ENCODE measurements at regions not wholly inside any gene's neighbourhood (a gene's known extent, or its start where the extent isn't known, plus 50 kb on each side); places are given as distances from the start of the nearest gene placed in this dataset.

DNA sequence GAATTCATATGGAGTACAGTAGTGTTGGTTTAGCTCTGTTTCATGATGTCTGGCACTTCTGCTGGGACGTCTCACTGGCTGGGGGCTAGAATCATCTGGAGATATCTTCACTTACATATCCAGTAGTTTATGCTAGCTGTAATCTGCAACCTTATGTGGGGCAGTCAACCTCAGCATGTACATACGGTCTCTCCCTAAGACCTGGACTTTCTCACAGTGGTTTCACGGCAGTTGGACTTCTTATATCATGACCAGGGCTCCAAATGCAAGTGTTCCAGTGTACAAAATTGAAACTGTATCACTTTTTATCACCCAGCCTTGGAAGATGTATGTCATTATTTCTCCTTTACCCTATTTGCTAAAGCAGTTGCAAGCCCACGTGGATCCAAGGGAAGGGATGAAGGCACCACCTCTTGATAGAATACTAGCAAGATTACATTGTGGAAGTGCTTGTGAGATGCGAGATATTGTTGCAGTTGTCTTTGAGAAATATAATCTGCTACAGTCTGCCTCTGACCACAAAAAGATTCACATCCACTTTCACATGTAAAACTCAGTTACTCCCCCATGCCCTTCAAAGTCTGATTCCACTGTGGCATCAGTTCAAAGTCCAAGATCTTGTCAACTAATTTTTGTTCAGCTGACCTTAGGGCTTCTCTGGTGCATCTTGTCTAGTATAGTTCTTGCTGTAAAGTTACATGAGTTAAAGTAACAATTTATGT lies 316.6 kb upstream of the NCAM1 start:
- Histone ChIP-seq H3K4me1 (no peaks in the 10 kb centered on the region), H3K36me3 (no peaks in the 10 kb centered on the region), H3K4me3 (no peak overlapping the region), H3K27ac (no peak overlapping the region), H3K27me3 (no peaks in the 10 kb centered on the region), H3K9me3 (peaks cover 0 to 15% of the 10 kb centered on the region in 2 donors)
- intact Hi-C loops (cut with DNase I) = no loop called here
- DNase-seq (ENCODE audit: low spot score in 2 of 2) = no peak
- TF ChIP-seq, protein P1, sequence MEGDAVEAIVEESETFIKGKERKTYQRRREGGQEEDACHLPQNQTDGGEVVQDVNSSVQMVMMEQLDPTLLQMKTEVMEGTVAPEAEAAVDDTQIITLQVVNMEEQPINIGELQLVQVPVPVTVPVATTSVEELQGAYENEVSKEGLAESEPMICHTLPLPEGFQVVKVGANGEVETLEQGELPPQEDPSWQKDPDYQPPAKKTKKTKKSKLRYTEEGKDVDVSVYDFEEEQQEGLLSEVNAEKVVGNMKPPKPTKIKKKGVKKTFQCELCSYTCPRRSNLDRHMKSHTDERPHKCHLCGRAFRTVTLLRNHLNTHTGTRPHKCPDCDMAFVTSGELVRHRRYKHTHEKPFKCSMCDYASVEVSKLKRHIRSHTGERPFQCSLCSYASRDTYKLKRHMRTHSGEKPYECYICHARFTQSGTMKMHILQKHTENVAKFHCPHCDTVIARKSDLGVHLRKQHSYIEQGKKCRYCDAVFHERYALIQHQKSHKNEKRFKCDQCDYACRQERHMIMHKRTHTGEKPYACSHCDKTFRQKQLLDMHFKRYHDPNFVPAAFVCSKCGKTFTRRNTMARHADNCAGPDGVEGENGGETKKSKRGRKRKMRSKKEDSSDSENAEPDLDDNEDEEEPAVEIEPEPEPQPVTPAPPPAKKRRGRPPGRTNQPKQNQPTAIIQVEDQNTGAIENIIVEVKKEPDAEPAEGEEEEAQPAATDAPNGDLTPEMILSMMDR (IDR thresholded peaks at IDR 0.05) = no peak

DNA sequence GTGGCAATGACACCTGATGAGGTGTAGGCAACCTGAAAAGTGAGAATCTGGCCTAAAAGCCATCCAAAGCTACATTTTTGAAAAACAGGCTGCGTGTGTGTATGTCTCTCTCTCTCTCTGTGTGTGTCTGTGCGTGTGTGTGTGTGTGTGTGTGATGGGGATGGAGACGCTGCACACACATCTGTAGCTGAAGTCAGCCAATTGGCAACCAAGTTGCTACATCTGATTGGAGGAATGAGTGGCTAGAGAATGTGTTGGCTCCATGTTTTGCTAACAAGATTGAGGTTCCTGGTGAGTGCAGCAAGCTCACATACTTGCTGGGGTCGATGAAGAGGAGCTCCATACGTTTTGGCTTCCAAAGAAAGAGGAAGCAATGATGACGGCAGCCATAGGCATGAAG lies 311.4 kb upstream of the NCAM1 start:
- TF ChIP-seq, protein P1 (IDR thresholded peaks at IDR 0.05) = no peak
- no peak overlapping the region for H3K27ac ChIP-seq
- intact Hi-C loops (cut with DNase I) = no loop called here
- H3K4me3 ChIP-seq = no peak overlapping the region
- no peaks in the 10 kb centered on the region for H3K9me3 ChIP-seq
- no peaks in the 10 kb centered on the region for H3K36me3 ChIP-seq
- H3K27me3 ChIP-seq = no peaks in the 10 kb centered on the region
- no peaks in the 10 kb centered on the region for H3K4me1 ChIP-seq
- DNase-seq (ENCODE audit: low spot score in 2 of 2) = no peak

DNA sequence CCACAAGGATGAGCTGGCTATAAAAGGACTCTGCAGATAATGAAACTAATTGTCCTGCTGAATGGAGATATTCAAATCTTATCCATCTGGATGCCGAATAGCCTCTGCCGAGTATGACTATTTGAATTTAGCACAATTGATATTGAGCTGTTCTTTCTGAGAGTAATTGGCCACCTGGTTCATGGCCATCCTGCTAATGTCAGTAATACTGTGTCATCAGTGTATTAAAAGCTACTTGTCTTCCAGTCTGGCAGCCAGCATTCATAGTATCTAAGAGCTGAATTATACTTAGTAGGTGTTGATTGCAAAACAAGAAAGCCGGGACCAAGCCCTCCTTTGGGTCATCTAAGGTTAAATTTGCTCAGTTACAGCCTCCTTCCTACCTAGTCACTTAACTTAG lies 310.7 kb upstream of the NCAM1 start:
- DNase-seq (ENCODE audit: low spot score in 2 of 2) = no peak
- Histone ChIP-seq H3K9me3 (no peaks in the 10 kb centered on the region), H3K27ac (no peak overlapping the region), H3K4me3 (no peak overlapping the region), H3K27me3 (no peaks in the 10 kb centered on the region), H3K36me3 (no peaks in the 10 kb centered on the region), H3K4me1 (peaks cover 0 to 3% of the 10 kb centered on the region in 2 donors)
- TF ChIP-seq, protein P1 (IDR thresholded peaks at IDR 0.05) = no peak
- intact Hi-C loops (cut with DNase I) = no loop called here

DNA sequence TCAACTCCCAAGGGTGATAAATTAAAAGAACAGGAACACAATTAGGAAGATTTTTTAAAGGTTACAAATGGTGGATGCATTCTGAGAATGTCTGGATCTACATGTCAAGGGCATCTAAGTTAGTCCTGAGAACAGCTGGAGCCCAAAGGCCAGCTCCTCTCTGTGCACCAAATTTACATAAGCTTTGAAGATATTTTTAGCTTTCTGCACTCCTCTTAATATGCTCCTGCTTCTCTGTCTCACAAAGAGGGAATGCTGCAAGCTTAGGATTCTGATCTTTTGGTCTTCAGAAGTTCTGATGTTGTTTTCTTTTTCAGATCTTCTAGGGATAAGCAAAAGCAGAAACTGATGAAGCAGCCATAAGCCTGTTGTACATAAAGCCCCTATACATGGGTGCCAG lies 309.8 kb upstream of the NCAM1 start:
- no peak for DNase-seq (ENCODE audit: low spot score in 2 of 2)
- TF ChIP-seq, protein P1 (IDR thresholded peaks at IDR 0.05) = no peak
- H3K4me1 ChIP-seq = peaks cover 0 to 3% of the 10 kb centered on the region in 2 donors
- no peak overlapping the region for H3K27ac ChIP-seq
- H3K9me3 ChIP-seq = no peaks in the 10 kb centered on the region
- H3K27me3 ChIP-seq = no peaks in the 10 kb centered on the region
- intact Hi-C loops (cut with DNase I) = no loop called here
- H3K4me3 ChIP-seq = no peak overlapping the region
- H3K36me3 ChIP-seq = no peaks in the 10 kb centered on the region

DNA sequence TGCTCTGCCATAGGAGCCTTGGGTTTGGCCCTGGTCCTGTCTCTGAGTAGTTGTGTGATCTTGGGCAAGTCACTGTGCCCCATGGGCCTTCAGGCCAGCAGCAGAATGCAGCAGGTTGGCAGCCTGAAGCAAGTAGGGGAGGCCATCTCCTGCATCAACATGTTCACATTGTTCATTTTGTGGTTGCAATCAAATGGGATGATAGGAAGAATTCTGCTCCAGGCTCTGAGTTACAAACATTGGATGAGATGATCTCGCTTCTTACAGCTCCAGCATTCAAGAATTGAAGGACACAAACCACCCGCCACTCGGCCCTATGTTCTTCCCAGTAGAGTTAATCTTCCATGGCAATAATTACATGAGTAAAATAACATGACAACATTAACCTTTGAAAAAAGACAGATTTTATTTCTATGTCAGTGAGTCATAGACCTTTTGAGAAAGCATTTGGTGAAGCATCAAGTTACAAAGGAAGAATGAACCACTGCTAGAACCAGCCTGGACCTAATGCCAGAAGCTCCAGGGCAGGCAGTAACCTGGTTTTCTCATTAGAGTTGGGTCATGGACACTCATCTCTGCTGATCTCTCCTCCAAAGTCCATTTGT lies 308.3 kb upstream of the NCAM1 start:
- Histone ChIP-seq H3K27me3 (no peaks in the 10 kb centered on the region), H3K9me3 (no peaks in the 10 kb centered on the region), H3K4me1 (peaks cover 0 to 3% of the 10 kb centered on the region in 2 donors), H3K4me3 (no peak overlapping the region), H3K36me3 (no peaks in the 10 kb centered on the region), H3K27ac (no peak overlapping the region)
- intact Hi-C loops (cut with DNase I) = no loop called here
- DNase-seq (ENCODE audit: low spot score in 2 of 2) = no peak
- TF ChIP-seq, protein P1 (IDR thresholded peaks at IDR 0.05) = no peak
